B cell (primary cell): ENCODE measurements at regions not wholly inside any gene's neighbourhood (a gene's known extent, or its start where the extent isn't known, plus 50 kb on each side); places are given as distances from the start of the nearest gene placed in this dataset.
"Not testable (repeated sequence)": the region's sequence is repeated elsewhere in the genome, so short reads cannot be mapped to it uniquely, and the experiment has no call there.

Experiments used
- CTCF ChIP-seq: fragments of 200-600 bp; IDR thresholded peaks from one replicate; pipeline ENCODE4 v1.8.0; 2022; ENCODE audit warnings: antibody characterized with exemption, mild to moderate bottlenecking
- EZH2 ChIP-seq: IDR thresholded peaks from 2 replicates; pipeline ENCODE4 v1.6.1; 2012; ENCODE audit warnings: borderline replicate concordance, low read depth, mild to moderate bottlenecking, moderate library complexity, low read length; ENCODE audit not compliant: insufficient read depth, poor library complexity, severe bottlenecking

- TF ChIP-seq CTCF, EZH2: not testable (repeated sequence)
Observed at GRCh38 chr5:82532075-82532474, 253.9 kb upstream of the RPS23 start.
